ENCODE measurements at regions not wholly inside any gene's neighbourhood (a gene's known extent, or its start where the extent isn't known, plus 50 kb on each side); places are given as distances from the start of the nearest gene placed in this dataset.

DNA sequence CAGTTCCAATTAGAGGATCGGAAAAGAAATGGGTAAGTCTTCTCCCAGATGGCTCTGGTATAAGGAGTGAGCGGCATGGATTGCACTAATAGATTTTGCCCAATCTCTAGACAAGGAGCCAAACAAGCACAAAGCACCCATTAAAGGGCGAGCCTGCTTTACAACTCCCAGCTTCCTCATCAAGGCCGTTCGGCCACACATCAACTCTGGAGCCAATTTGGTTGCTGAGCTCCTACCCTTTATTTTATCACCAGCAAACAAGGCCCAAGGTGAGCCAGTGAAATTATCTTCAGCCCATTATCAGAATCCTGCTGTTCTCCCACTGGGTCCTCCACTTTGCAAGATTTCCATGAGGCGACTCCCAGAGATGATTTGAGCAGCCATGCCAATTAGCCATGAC, 292.2 kb upstream of the NPVF start:
- no peak for DNase-seq

DNA sequence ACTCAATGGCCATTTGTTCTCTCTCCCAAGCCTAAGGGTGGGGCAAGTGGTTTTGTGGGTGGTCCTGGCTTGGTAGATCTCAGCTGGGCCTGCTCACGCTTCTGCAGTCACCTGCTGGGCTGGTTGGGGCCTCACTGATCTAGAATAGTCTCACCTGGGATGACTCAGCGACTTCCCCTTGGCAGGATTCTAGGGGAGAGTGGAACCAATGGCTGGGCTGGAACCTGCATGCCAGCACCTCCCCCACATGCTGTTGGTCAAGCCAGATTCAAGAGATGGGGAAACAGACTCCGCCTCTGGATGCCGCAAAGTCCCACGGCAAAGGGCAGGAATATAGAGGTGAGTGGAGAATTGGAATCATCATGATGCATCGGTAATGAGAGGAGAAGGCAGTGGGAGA, 292.9 kb upstream of the NPVF start:
- no peak for DNase-seq

DNA sequence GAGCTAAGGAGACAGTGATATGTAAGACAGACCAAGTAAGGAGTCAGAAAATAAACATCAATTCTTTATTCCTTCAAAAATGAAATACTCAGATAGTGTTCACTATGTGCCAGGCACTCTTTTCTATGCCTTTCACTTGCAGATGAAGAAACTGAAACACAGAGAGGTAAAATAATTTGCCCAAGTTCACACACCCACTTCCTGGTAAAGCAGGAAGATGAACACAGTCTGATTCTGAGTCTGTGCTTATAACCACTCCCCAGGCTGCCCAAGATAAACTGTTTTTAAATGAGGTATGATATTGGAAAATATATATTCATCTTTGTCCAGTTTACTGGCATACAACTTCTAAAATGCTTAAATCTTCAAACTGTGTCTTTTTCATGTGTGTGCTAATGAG, 294.4 kb upstream of the NPVF start:
- no peak for DNase-seq

DNA sequence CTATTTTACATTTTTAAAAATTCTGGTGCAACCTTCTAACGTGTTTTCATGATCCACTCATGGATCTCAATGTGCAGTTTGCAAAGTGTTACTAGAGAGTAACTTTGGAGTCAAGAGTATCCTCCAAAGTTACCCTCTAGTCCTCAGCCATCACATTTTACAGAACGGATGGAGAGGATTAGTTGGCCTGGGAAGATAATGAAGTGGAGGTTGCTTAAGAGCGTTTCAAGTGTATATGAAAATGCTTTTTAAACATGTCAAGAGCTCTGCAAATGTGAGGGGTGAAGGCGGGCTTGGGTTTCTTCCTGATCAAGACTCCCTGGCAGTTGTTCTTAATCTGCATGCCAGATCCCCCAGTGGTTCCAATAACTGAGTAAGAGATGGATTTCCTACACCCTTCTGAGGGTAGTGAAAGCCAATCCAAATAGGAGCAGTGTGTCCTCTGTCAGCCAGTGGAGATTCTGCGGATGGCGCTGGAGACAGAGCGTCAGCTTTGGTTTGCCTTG, 299.4 kb upstream of the NPVF start:
- no peak for DNase-seq

DNA sequence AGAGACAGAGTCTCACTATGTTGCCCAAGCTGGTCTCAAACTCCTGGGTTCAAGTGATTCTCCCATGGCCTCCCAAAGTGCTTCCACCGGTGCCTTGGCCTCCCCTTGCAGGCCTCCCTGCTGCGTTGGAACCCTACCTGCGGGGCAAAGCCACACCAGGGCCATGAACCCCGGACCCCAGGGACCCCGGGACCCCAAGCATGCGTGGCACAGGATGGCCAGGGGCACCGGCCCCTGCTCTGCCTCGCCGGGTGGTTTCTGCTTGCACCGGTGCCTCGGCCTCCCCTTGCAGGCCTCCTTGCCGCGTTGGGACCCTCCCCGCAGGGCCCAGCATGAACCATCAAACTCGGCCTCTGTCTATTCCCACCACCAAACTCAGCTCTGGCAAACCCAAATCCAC, 301.0 kb upstream of the NPVF start:
- DNase-seq = no peak

DNA sequence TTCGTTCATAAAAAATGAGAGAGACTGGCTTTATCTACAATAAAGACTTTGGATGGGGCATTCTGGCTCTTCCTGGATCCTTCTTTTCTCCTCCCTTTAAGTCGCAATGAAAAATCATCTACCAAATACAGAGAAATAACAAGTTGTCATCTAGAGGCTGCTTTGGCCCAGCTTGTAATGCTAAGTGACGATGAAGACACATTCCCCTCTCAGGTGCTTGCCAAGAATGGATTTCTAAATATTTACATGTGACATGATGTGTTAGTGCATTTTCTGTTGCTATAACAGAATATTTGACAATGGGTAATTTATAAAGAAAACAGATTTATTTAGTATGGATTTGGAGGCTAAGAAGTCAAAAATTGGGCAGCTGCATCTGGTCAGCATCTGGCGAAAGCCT, 308.6 kb upstream of the NPVF start:
- no peak for DNase-seq

DNA sequence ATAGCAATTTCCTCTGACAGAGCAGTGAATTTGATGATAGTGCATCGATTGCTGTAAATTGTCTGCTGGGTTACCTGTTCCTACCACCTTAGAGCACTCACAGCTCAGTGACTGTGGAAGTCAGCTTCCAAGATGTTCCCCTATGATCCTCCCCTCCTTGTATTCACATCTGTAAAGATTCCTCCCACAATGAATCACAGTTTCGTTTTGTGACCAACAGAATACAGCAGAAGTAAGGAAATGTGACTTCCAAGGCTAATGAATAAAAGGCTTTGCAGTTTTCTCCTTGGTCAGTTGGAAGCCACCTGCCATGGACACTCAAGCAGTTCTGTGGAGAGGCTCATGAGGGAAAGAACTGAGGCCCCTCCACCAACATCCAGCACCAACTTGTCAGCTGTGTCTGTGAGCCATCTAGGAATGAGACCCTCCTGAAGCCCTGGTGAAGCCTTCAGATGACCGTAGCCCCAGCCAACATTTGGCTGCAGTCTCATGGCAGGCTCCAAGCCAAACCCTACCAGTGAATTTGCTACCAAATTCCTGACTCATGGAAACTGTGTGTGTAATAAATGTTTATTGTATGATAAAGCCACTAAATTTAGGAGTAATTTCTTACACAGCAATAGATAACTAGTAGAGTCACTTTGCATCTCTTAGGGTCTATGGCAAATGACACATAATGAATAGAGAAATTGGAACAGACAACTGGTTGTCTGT, 309.5 kb upstream of the NPVF start:
- DNase-seq = no peak

DNA sequence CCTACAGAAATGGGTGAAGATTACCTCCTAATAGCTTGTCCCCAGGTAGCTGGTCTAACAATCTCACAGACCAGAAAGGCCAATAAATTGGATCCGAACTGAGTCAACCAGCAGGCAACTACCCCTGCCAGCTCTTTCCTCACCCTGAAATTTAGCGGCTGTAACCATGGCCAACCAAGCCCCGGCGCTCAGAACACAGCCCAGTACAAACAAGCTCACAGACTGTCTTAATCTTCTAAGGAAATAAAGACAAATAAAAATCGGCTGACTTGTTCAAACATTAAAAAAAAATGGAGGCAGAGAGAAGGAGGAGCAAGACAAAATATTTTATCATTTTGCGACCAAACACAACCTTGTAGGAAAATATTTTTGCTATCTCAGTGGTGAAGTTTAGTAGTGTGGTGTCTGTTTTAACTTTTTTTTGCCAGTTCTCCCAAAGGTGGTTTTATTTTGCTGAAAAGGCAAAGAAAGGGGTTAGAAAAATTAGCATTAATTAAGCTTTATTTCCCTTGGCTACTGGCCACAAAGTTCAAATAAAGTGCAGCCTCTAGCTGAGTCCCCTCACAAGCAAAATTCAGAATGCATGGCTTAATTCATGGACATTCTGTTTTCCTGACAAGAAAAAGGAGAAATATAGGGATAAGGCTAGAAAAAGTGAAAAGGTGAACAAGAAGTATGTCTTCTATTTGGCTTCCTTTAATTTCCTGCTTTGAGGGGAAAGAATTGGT, 313.0 kb upstream of the NPVF start:
- no peak for DNase-seq

DNA sequence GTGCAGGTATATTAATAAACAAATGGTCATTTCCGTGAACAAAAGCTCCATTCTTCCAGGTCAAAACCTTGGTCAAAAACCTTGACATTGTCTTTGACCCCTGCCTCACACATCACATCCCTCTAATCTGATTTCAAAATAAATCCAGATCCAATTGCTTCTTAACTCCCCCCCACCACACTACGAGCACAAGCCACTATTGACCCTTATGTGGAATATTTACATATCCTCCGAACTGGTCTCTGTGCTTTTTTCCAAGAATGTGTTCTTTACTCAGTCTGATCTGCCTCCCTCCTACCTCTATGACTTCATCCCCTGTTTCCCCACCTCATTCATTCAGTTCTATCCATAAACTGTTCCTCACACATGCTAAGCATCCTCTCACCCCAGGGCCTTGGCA, 313.6 kb upstream of the NPVF start:
- DNase-seq = no peak

DNA sequence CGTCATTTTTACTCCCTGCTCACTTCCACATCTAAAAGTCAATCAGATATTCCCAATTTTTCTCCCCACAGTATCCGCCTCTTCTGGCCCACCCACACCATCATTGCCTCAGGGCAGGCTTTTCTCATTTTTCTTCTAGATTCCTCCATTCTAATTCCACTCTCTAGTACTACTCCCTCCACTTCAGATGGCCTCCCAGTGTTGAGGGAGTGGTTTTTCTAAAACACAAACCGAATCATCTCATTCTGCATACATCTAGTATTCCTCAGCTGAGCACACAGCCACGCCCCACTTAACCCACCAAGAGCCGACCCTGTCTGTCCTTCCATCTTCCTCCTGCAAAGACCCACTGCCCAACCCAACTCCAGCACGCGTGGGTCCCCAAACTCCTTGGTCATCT, 314.9 kb upstream of the NPVF start:
- DNase-seq = no peak

DNA sequence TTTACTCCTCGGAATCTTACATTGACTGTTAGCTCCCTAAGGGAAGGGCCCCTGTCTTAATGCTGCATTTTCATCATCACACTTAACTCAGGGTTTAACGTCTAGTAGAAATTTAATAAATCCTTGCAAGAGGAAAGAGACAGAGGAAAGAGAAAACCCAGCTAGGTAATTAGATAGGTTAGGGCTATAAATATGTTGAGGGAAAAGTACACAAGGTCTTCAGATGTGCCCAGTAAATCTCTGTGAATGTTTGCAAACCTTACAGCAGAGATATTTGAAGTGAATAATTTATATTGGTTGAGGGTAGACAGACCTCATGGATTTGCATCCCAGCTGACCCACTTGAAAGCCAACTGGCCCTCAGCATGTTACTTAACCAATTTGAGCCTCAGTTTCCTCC, 315.5 kb upstream of the NPVF start:
- DNase-seq = no peak

DNA sequence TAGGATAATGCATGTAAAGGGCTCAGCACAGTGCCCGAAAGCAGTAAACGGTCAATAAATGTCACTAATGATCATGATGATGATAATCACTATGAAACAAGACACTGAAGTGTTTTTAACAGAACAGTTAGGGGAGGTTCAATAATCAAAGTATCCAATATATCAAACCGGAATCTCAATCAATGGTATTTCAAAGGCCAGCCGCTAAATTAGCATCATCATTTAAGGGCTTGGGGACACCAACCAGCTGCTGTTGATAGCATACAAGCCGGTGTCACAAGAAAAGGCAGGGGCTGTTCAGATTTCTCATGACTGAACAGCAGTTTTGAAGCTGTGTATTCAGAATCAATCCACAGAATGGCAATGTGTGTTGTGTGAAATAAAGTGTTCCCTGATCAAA, 316.0 kb upstream of the NPVF start:
- no peak for DNase-seq

DNA sequence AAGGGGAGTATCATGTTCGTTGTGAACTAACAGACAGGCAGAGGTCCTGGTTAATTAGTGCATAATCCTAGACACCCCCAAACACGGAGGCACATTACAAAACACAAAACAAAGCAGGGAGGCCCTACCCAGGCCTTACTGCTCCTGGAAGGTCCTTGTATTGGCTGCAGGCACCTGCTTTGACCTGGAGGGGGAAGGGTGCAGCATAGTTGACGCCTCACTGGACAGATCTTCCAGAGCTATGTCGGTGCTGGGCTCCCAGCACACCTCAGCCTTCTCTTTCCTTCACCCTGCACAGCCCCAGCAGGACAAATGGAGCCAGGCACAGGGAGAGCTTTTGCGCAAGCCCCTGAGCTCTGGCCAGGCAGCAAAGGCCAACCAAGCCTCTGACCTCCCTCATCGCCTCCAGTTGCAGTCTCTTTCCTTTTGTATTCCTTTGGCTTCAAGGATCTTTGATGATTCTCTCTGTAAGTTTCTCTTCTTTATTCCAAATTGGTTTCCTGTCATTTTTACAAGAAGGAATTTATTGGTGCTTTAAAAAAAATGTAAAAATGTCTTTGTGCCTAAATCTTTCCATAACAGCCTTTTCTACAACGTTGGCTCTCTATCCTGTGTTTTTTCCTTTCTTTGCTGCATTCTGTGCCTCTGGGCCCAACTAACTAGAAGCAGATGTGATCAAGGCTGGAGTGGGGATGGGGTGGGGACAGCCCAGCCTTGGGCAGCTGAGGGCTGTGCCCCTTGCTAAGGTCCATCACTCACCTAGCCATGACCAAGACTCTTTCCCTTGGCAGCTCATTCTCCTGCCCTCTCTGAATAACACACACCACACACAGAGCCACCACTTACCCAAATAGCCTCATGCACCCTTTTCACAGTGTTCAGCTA, 317.1 kb upstream of the NPVF start:
- DNase-seq = no peak

DNA sequence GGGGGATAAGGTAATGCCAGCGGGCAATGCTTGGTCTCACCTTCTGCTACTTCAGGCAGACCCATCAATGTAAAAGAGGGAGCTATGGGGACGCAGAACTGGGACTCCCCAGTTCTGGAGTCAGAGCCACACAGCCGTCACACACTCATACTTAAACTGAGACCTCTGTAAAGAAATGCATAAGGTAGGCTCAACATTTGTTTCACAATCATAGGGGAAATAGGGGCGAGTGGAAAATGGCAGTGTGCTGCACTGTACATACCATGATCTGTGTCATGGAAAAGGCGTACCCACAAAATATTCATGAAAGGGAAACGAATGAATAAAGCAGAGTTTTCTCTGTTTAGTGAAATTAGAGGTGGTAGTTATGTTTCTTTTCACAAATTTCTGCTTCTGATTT, 318.0 kb upstream of the NPVF start:
- no peak for DNase-seq

DNA sequence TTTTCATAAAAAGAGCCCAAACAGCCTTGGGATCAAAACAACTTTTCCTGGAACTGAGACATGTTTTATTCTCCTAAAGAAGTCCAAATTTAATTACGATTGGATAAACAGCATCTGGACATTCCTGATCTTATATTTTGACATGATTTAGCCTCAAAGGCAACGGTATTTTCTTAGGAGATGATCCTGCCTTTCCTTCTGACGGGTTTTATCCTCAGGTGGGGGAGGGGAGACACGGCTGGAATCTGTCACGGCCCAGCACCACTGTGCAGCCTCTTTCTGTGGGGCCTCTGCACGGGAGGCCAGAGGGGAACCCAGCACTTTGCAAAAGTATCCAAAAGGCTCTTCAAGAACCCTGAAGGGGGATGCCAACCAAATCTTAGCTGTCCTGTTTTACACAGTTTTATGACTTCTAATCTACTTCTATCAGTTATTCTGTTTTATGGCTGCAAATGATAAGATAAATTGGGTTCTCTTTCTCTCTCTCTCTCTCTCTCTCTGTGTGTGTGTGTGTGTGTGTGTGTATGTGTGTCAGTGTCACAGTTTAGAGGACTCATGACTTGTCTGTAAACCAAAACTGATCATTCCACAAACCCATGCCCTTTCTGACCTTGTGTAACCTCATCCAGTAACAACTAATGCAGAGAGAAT, 321.1 kb upstream of the NPVF start:
- DNase-seq = no peak

DNA sequence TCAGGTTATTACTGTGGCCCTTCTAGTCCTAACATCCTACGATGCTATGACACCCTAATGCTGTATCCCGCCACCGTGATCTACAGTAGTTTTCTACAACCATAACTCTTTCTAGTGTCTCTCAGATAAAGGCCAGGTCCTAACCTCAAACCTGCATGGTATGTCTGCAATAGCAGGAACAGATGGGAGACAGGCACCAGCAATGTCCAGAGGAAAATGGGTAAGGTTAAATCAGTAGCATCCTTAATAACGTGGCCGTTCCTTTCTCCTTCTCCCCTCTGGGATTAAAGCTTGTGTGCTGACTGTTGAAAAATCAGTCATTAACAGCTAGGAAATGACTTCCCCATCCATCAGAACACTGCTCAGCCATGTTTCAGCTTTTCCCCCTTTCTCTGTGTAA, 321.9 kb upstream of the NPVF start:
- no peak for DNase-seq

DNA sequence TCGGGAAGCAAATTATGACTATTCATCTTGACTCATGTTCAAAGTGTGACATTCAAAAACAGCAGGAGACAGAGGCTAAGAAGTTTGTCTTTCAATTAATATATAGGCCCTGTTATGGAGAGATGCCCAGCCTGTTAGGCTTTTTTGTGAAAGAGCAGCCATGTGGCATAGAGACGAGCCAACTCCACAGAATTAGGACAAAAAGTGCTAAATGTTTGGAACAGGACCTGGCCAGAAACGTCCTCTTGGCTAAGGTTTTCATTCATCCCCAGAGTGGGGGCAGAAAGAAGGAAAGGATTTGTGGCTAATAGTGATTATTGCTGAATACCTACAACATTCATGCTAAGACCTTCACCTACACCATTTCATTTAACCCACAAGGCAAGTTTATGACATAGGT, 324.7 kb upstream of the NPVF start:
- no peak for DNase-seq

DNA sequence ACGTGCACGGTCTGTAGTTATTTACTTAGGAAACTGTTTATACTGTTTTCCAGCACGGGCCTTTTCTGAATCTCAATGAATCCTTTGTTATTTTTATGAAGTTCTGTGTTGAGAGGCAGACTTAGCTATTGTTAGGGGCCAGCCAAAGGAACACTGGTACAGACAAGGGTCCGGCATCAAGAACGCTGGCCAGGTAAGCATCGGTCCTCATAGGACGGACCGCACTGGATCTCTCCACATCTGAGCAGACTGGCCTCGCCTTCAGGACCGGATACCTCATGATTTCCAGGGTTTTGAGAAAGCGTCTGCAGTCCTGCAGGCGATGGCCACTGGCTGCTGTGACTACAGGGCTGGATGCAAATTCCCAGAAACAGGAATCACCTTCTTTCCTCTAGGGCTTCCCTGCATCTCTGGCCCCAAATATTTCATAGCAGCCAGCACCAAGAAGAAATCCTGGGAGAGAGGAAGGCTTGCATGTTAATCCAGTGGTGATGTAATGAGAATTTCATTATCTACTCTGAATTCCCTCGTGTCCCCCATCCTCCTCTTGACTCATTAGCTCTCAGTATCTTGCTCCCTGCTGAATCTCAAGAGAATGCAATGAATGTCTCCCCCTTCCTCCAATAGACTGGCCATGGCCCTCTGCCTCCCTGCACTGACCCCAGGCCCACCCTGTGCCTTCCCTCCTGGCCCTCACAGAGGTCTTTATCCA, 325.4 kb upstream of the NPVF start:
- DNase-seq = no peak

DNA sequence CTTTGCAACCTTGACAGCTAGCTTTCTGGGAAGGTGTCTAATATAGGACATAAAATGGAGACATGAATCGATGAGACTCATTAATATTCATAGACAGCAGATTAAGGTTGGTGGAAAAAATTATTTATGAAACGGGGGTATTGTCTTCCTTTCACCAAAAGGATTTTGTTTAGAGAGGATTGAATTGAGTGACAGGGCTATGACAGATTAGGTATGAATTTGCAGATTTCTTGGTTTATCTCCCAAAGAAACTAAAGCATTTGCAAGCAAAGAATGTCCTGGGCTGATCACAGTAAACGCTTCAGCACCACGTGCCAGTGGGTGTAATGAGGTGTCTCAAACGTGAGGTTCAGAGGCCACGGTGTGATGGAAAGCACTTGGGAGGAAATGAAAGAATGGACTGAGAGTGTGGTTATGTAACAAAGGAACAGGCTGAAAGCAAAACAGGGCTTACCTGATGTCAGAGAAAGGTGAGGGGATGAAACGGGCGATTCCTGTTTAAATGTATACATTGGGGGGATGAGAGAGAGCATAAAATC, 329.2 kb upstream of the NPVF start:
- DNase-seq = no peak

DNA sequence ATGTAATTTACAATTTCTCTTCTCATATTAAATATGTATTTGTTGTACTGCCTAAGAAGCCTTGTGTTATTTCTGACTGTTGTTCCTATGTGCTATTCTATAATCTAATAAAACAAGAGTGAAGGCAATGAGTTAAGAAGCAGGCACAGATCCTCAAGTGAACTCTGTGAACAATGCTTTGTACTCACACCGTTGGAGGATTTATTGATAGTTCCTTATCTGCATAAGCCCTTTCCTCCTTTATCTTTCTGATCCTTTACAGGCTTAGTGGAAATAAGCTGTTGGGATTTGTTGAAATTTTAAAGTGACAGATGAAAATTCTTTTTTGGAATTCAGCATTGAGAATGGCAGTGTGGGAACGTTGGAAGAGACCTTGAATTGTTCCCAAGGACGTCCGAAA, 329.6 kb upstream of the NPVF start:
- DNase-seq = no peak

DNA sequence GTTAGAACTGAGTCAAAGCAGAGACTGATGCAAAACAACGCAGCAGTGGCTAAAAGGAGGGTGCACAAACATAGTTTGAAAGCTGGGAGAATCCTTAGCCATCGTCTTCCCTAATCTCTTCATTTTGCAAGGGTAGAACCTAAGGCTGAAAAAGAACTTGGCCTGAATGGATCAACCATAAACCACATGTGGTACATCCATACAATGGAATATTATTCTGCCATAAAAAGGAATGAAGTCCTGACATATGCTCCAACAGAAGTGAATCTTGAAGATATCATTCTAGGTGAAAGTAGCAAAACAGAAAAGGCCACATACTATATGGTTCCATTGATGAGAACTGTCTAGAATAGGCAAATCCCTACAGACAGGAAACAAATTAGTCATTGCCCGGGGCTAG, 330.3 kb upstream of the NPVF start:
- no peak for DNase-seq

Measured in activated gamma-delta T cell (primary cell).